ENCODE measurements at regions not wholly inside any gene's neighbourhood (a gene's known extent, or its start where the extent isn't known, plus 50 kb on each side); places are given as distances from the start of the nearest gene placed in this dataset.

- TF ChIP-seq POLR2A (IDR thresholded peaks at IDR 0.05) (no peak), CTCF (IDR thresholded peaks at IDR 0.05) (no peak)
Measured at GRCh38 chrX:23603501-23603900, 63.8 kb upstream of the PRDX4 start.
